Pancreas (tissue), 10 donors: ENCODE measurements at regions not wholly inside any gene's neighbourhood (a gene's known extent, or its start where the extent isn't known, plus 50 kb on each side); places are given as distances from the start of the nearest gene placed in this dataset.

Experiments
- ATAC-seq, 4 donors: fragments of 200-7000 bp; cut with Tn5 transposase; one replicate each; pipeline versions ENCODE4 v1.8.0 to v1.9.1; 2020; ENCODE audit warnings: mild to moderate bottlenecking in 4 of 4, moderate library complexity in 4 of 4
- DNase-seq, 6 donors: peaks; one replicate each; pipeline ENCODE4 v3.0.0-alpha.2; 2020
- FAIRE-seq: peaks from 2 replicates; lab custom pipeline; 2012; peaks lifted over from hg19 to GRCh38; lab: Jason Lieb, UNC
- H3K27ac ChIP-seq, 4 donors: fragments of 200-600 bp; sonication (generic); 1 replicate in 3 of 4; 2 replicates in 1 of 4; pipeline versions ENCODE4 v1.5.0 to v1.8.0; 2020
- H3K27me3 ChIP-seq, 4 donors: fragments of 200-600 bp; one replicate each; pipeline ENCODE4 v1.8.0; 2021
- H3K36me3 ChIP-seq, 3 donors: fragments of 200-600 bp; sonication (generic) in 1 of 3; one replicate each; pipeline versions ENCODE4 v1.5.0 to v1.8.0; 2020 to 2021
- H3K4me1 ChIP-seq, 3 donors: fragments of 200-600 bp; one replicate each; pipeline ENCODE4 v1.8.0; 2021
- H3K4me3 ChIP-seq, 4 donors: fragments of 200-600 bp; sonication (generic) in 2 of 4; one replicate each; pipeline versions ENCODE4 v1.5.0 to v1.8.0; 2020 to 2021
- H3K9me3 ChIP-seq, 4 donors: fragments of 200-600 bp; one replicate each; pipeline ENCODE4 v1.8.0; 2021
- WGBS, 2 donors: extraction: QIAGEN DNeasy Blood & Tissue Kit; methylation state at CpG; one replicate each; pipeline ENCODE4 v1.1.7; 2013; 5-methylcytosine and 5-hydroxymethylcytosine counted together
- intact Hi-C, 3 donors: fragments of 100-400 bp; cut with DNase I; formaldehyde crosslinking; loops; one replicate each; pipeline versions ENCODE4 v1.11.1 to v1.14.2; 2022
- TF ChIP-seq, protein P1 (sequence below), 4 donors: fragments of 200-600 bp; sonication (generic) in 3 of 4; IDR thresholded peaks; one replicate each; pipeline versions ENCODE4 v1.5.0 to v1.8.0; 2021; ENCODE audit warnings: antibody characterized with exemption in 4 of 4
- donor health status: healthy with polysubstance abuse.
- donor health status: DM: no; HTN: no; CAD: no; lungs with moderate emphysema.
- donor health status: DM: no; HTN: no; CAD: no.
- donor health status: control.
- donor health status: control.
- donor health status: Bipolar disorder and iron deficiency.
- donor health status: DM: yes; HTN: yes; CAD: no.
- donor health status: DM: no; HTN: no; CAD: no.
- donor health status: DM: no; HTN: no; CAD: no.
- donor health status: DM: yes; HTN: yes; CAD: no.

- Histone ChIP-seq H3K9me3 (no peaks in the 10 kb centered on the region), H3K4me1 (no peaks in the 10 kb centered on the region), H3K27me3 (no peaks in the 10 kb centered on the region), H3K4me3 (no peak overlapping the region), H3K27ac (no peak overlapping the region), H3K36me3 (no peaks in the 10 kb centered on the region)
- FAIRE-seq (no peak), DNase-seq (no peak), ATAC-seq (no peak)
- TF ChIP-seq, protein P1, sequence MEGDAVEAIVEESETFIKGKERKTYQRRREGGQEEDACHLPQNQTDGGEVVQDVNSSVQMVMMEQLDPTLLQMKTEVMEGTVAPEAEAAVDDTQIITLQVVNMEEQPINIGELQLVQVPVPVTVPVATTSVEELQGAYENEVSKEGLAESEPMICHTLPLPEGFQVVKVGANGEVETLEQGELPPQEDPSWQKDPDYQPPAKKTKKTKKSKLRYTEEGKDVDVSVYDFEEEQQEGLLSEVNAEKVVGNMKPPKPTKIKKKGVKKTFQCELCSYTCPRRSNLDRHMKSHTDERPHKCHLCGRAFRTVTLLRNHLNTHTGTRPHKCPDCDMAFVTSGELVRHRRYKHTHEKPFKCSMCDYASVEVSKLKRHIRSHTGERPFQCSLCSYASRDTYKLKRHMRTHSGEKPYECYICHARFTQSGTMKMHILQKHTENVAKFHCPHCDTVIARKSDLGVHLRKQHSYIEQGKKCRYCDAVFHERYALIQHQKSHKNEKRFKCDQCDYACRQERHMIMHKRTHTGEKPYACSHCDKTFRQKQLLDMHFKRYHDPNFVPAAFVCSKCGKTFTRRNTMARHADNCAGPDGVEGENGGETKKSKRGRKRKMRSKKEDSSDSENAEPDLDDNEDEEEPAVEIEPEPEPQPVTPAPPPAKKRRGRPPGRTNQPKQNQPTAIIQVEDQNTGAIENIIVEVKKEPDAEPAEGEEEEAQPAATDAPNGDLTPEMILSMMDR (IDR thresholded peaks at IDR 0.05): no peak
- intact Hi-C loops: no loop called here
- 55 to 63% methylated on average over 2 of the region's 2 CpGs for WGBS, 2 donors
Observed at GRCh38 chr21:16797540-16797939, 715.3 kb upstream of the CXADR start.

GRCh38 chr21:16797966-16798365 is 714.9 kb upstream of the CXADR start:
- ATAC-seq (no peak), FAIRE-seq (no peak), DNase-seq (no peak)
- Histone ChIP-seq H3K36me3 (no peaks in the 10 kb centered on the region), H3K4me3 (no peak overlapping the region), H3K27me3 (no peaks in the 10 kb centered on the region), H3K27ac (no peak overlapping the region), H3K4me1 (no peaks in the 10 kb centered on the region), H3K9me3 (no peaks in the 10 kb centered on the region)
- WGBS, 2 donors: 46 to 64% methylated on average over 2 of the region's 2 CpGs
- intact Hi-C loops: no loop called here
- TF ChIP-seq, protein P1 (IDR thresholded peaks at IDR 0.05): no peak

- FAIRE-seq (no peak), DNase-seq (no peak), ATAC-seq (no peak)
- no peaks in the 10 kb centered on the region for H3K27me3 ChIP-seq
- no peak overlapping the region for H3K27ac ChIP-seq
- no peaks in the 10 kb centered on the region for H3K36me3 ChIP-seq
- H3K4me3 ChIP-seq: no peak overlapping the region
- no peaks in the 10 kb centered on the region for H3K4me1 ChIP-seq
- TF ChIP-seq, protein P1 (IDR thresholded peaks at IDR 0.05): no peak
- 74 to 83% methylated on average over 3 of the region's 3 CpGs for WGBS, 2 donors
- H3K9me3 ChIP-seq: no peaks in the 10 kb centered on the region
- intact Hi-C loops: no loop called here
Observed at GRCh38 chr21:16800536-16801275, 712.1 kb upstream of the CXADR start.

GRCh38 chr21:16811011-16811410 is 701.8 kb upstream of the CXADR start:
- Histone ChIP-seq H3K27ac (no peak overlapping the region), H3K4me3 (no peak overlapping the region), H3K4me1 (no peaks in the 10 kb centered on the region), H3K27me3 (no peaks in the 10 kb centered on the region), H3K9me3 (no peaks in the 10 kb centered on the region), H3K36me3 (no peaks in the 10 kb centered on the region)
- intact Hi-C loops: no loop called here
- WGBS, 2 donors: 83 to 93% methylated on average over 1 of the region's 1 CpG
- ATAC-seq (no peak), FAIRE-seq (no peak), DNase-seq (no peak)
- TF ChIP-seq, protein P1 (IDR thresholded peaks at IDR 0.05): no peak

DNA sequence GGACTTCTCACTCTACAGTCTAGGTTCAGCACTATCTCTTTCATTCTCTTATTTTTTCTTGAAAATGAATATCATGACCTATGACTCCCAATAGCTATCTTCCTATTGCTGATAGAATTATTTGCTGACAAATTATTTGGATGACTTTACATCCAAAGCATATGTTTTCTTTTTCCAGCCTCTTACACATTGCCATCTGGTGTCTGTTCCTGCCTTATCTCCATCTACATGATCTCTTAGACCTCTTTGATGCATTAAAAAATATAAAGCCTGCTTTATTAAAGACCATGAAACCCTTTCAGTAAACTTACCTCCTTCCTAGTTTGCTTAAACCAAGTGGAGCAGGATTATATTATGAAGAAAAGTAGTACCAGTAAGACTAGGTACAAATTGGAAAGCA is 700.9 kb upstream of the CXADR start:
- FAIRE-seq: no peak
- H3K4me1 ChIP-seq: no peaks in the 10 kb centered on the region
- no peaks in the 10 kb centered on the region for H3K36me3 ChIP-seq
- ATAC-seq: no peak
- no peak overlapping the region for H3K27ac ChIP-seq
- intact Hi-C loops: no loop called here
- TF ChIP-seq, protein P1 (IDR thresholded peaks at IDR 0.05): no peak
- H3K4me3 ChIP-seq: no peak overlapping the region
- H3K27me3 ChIP-seq: no peaks in the 10 kb centered on the region
- no peak for DNase-seq
- H3K9me3 ChIP-seq: no peaks in the 10 kb centered on the region
